ENCODE measurements at regions not wholly inside any gene's neighbourhood (a gene's known extent, or its start where the extent isn't known, plus 50 kb on each side); places are given as distances from the start of the nearest gene placed in this dataset.
A peak's percentile ranks its signal among the peaks of the same experiment; 100 is the strongest.

- DNase-seq = no peak
Measured at GRCh38 chr1:18564676-18565075, 66.0 kb upstream of the PAX7 start.

- no peak for DNase-seq
Measured at GRCh38 chr1:18565321-18565720, 65.3 kb upstream of the PAX7 start.

GRCh38 chr1:18568489-18568888 is 62.2 kb upstream of the PAX7 start:
- no peak for DNase-seq

GRCh38 chr1:18569251-18569650 is 61.4 kb upstream of the PAX7 start:
- no peak for DNase-seq

- DNase-seq = no peak
Measured at GRCh38 chr1:18569811-18570545, 60.7 kb upstream of the PAX7 start.

- DNase-seq = no peak
Measured at GRCh38 chr1:18571275-18571674, 59.4 kb upstream of the PAX7 start.

GRCh38 chr1:18572022-18572880 is 58.4 kb upstream of the PAX7 start:
- DNase-seq = no peak

- no peak for DNase-seq
Measured at GRCh38 chr1:18573170-18573569, 57.5 kb upstream of the PAX7 start.

- no peak for DNase-seq
Measured at GRCh38 chr1:18574754-18575153, 55.9 kb upstream of the PAX7 start.

- DNase-seq = no peak
Measured at GRCh38 chr1:18575620-18576019, 55.0 kb upstream of the PAX7 start.

GRCh38 chr1:18578271-18578670 is 52.4 kb upstream of the PAX7 start:
- DNase-seq = no peak

GRCh38 chr1:18579267-18579666 is 51.4 kb upstream of the PAX7 start:
- DNase-seq = peak; percentile 7

GRCh38 chr1:18580047-18580446 is 50.6 kb upstream of the PAX7 start:
- DNase-seq = no peak

GRCh38 chr1:18580691-18581419 is 49.8 kb upstream of the PAX7 start:
- DNase-seq = no peak

All from suppressor macrophage treated with lipopolysaccharide for 4 hours (primary cell).